Endodermal cell (in vitro differentiated cells): ENCODE measurements at regions not wholly inside any gene's neighbourhood (a gene's known extent, or its start where the extent isn't known, plus 50 kb on each side); places are given as distances from the start of the nearest gene placed in this dataset.

Experiments used
- DNase-seq: peaks from one replicate; pipeline ENCODE4 v3.0.0-alpha.2; 2017
- H3K27ac ChIP-seq: 2 replicates; pipeline ENCODE4 v1.5.1; 2013; ENCODE audit warnings: mild to moderate bottlenecking, low read depth, low read length, moderate library complexity
- H3K27me3 ChIP-seq: 2 replicates; pipeline ENCODE4 v1.6.1; 2013; ENCODE audit warnings: mild to moderate bottlenecking, low read length, moderate library complexity; ENCODE audit not compliant: insufficient read depth, control insufficient read depth, poor library complexity, severe bottlenecking
- H3K36me3 ChIP-seq: 2 replicates; pipeline ENCODE4 v1.7.0; 2013; ENCODE audit warnings: mild to moderate bottlenecking, low read length, moderate library complexity; ENCODE audit not compliant: control insufficient read depth, insufficient read depth
- H3K4me1 ChIP-seq: one replicate; pipeline ENCODE4 v1.7.0; 2013; ENCODE audit warnings: low read length; ENCODE audit not compliant: control insufficient read depth, insufficient read depth
- H3K4me3 ChIP-seq: 2 replicates; pipeline ENCODE4 v1.5.1; 2013; ENCODE audit warnings: mild to moderate bottlenecking, low read length, moderate library complexity
- H3K9ac ChIP-seq: 2 replicates; pipeline ENCODE4 v1.6.1; 2013; ENCODE audit warnings: mild to moderate bottlenecking, low read length, moderate library complexity; ENCODE audit not compliant: poor library complexity, severe bottlenecking; ENCODE audit errors: extremely low read depth
- H3K9me3 ChIP-seq: 2 replicates; pipeline ENCODE4 v1.6.1; 2013; ENCODE audit warnings: mild to moderate bottlenecking, low read length, moderate library complexity; ENCODE audit not compliant: control insufficient read depth
- H3K27ac Mint-ChIP-seq: 2 replicates; pipeline ENCODE4 v1.8.0; 2020; ENCODE audit warnings: mixed read lengths
- H3K27me3 Mint-ChIP-seq: 2 replicates; pipeline ENCODE4 v1.8.0; 2021; ENCODE audit warnings: mild to moderate bottlenecking, mixed read lengths; ENCODE audit not compliant: insufficient read depth
- H3K36me3 Mint-ChIP-seq: 2 replicates; pipeline ENCODE4 v1.8.0; 2020; ENCODE audit warnings: low read depth, mixed read lengths
- H3K4me1 Mint-ChIP-seq: 2 replicates; pipeline ENCODE4 v1.8.0; 2020; ENCODE audit warnings: mixed read lengths
- H3K4me3 Mint-ChIP-seq: 2 replicates; pipeline ENCODE4 v1.8.0; 2020; ENCODE audit warnings: mild to moderate bottlenecking, moderate library complexity, mixed read lengths
- H3K9me3 Mint-ChIP-seq: 2 replicates; pipeline ENCODE4 v1.8.0; 2020; ENCODE audit warnings: mild to moderate bottlenecking, mixed read lengths
- WGBS, 2 experiments: methylation state at CpG; one replicate each; pipeline versions ENCODE4 v1.1.5 to v1.1.7; 2013; ENCODE audit warnings: missing lambda C conversion rate in 2 of 2, mixed read lengths in 1 of 2; ENCODE audit not compliant: insufficient coverage in 1 of 2, insufficient read length in 1 of 2; 5-methylcytosine and 5-hydroxymethylcytosine counted together
- TF ChIP-seq, protein P1 (sequence below): fragments of 200-600 bp; sonication (generic); conservative IDR thresholded peaks from 2 replicates; pipeline ENCODE4 v1.5.0; 2021; ENCODE audit warnings: antibody characterized with exemption, mild to moderate bottlenecking

GRCh38 chr3:105222568-105223093 is 144.1 kb upstream of the ALCAM start:
- H3K36me3 Mint-ChIP-seq, result no peaks in the 10 kb centered on the region
- H3K9me3 ChIP-seq, result no peaks in the 10 kb centered on the region
- H3K4me3 ChIP-seq, result no peak overlapping the region
- H3K4me1 ChIP-seq, result no peaks in the 10 kb centered on the region
- no peak overlapping the region for H3K27ac ChIP-seq
- peak; percentile 55 for DNase-seq
- H3K27me3 ChIP-seq, result no peaks in the 10 kb centered on the region
- WGBS, 2 experiments, result 86 to 91% methylated on average over 7 to 8 of the region's 8 CpGs
- no peak overlapping the region for H3K4me3 Mint-ChIP-seq
- H3K27me3 Mint-ChIP-seq, result no peaks in the 10 kb centered on the region
- TF ChIP-seq, protein P1, sequence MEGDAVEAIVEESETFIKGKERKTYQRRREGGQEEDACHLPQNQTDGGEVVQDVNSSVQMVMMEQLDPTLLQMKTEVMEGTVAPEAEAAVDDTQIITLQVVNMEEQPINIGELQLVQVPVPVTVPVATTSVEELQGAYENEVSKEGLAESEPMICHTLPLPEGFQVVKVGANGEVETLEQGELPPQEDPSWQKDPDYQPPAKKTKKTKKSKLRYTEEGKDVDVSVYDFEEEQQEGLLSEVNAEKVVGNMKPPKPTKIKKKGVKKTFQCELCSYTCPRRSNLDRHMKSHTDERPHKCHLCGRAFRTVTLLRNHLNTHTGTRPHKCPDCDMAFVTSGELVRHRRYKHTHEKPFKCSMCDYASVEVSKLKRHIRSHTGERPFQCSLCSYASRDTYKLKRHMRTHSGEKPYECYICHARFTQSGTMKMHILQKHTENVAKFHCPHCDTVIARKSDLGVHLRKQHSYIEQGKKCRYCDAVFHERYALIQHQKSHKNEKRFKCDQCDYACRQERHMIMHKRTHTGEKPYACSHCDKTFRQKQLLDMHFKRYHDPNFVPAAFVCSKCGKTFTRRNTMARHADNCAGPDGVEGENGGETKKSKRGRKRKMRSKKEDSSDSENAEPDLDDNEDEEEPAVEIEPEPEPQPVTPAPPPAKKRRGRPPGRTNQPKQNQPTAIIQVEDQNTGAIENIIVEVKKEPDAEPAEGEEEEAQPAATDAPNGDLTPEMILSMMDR, result peak; percentile 61
- no peaks in the 10 kb centered on the region for H3K36me3 ChIP-seq
- H3K9me3 Mint-ChIP-seq, result peaks cover 2% of the 10 kb centered on the region
- H3K9ac ChIP-seq, result no peak overlapping the region
- no peaks in the 10 kb centered on the region for H3K4me1 Mint-ChIP-seq
- no peak overlapping the region for H3K27ac Mint-ChIP-seq

DNA sequence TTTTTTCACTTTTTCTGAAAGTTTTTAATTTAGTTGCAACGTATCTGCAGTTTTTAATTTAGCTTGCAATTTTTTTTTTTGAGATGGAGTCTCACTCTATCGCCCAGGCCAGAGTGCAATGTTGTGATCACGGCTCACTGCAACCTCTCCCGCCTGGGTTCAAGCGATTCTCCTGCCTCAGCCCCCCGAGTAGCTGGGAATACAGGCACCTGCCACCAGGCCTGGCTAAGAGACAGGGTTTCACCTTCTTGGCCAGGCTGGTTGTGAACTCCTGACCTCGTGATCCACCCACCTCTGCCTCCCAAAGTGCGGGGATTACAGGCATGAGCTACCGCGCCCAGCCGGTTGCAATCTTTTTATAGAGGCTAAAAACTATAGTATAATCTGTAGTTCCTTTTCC is 142.9 kb upstream of the ALCAM start:
- WGBS, 2 experiments, result 90 to 94% methylated on average over 5 to 11 of the region's 11 CpGs
- H3K9me3 ChIP-seq, result no peaks in the 10 kb centered on the region
- DNase-seq, result no peak
- no peaks in the 10 kb centered on the region for H3K27me3 ChIP-seq
- no peak overlapping the region for H3K27ac Mint-ChIP-seq
- H3K27me3 Mint-ChIP-seq, result no peaks in the 10 kb centered on the region
- no peaks in the 10 kb centered on the region for H3K36me3 ChIP-seq
- H3K36me3 Mint-ChIP-seq, result no peaks in the 10 kb centered on the region
- no peaks in the 10 kb centered on the region for H3K4me1 Mint-ChIP-seq
- no peak overlapping the region for H3K4me3 ChIP-seq
- TF ChIP-seq, protein P1, result no peak
- H3K9me3 Mint-ChIP-seq, result peaks cover 2% of the 10 kb centered on the region
- H3K9ac ChIP-seq, result no peak overlapping the region
- no peak overlapping the region for H3K4me3 Mint-ChIP-seq
- no peak overlapping the region for H3K27ac ChIP-seq
- no peaks in the 10 kb centered on the region for H3K4me1 ChIP-seq

DNA sequence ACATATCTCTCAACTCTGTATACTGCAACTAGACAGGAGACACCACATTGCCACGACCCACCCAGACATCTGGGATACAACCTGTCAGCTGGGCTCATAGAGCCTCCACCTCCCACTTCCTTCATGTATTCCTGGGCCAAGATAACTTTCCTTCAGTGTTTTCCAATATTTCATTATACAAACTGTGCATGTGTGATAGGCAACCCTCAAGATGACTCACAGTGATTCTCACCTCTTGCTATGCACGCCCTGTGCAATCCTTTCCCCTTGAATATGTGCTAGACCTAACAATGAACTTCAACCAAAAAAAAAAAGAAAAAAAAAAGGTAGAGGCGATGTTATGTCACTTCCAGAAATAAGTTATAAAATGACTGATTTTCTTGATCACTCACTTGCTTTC is 138.0 kb upstream of the ALCAM start:
- no peak overlapping the region for H3K9ac ChIP-seq
- H3K4me3 ChIP-seq, result no peak overlapping the region
- 92 to 100% methylated on average over 1 to 3 of the region's 3 CpGs for WGBS, 2 experiments
- H3K27me3 ChIP-seq, result no peaks in the 10 kb centered on the region
- TF ChIP-seq, protein P1, result no peak
- H3K9me3 ChIP-seq, result no peaks in the 10 kb centered on the region
- no peak overlapping the region for H3K27ac Mint-ChIP-seq
- no peak for DNase-seq
- H3K27ac ChIP-seq, result no peak overlapping the region
- H3K9me3 Mint-ChIP-seq, result no peaks in the 10 kb centered on the region
- H3K4me3 Mint-ChIP-seq, result no peak overlapping the region
- H3K27me3 Mint-ChIP-seq, result no peaks in the 10 kb centered on the region
- no peaks in the 10 kb centered on the region for H3K36me3 ChIP-seq
- no peaks in the 10 kb centered on the region for H3K4me1 ChIP-seq
- no peaks in the 10 kb centered on the region for H3K36me3 Mint-ChIP-seq
- no peaks in the 10 kb centered on the region for H3K4me1 Mint-ChIP-seq
